BLaER1 treated with 17β-estradiol and CSF1 and Interleukin-3, amounts not matched to agents 10 nM and 100 nM (cell line): ENCODE measurements at regions not wholly inside any gene's neighbourhood (a gene's known extent, or its start where the extent isn't known, plus 50 kb on each side); places are given as distances from the start of the nearest gene placed in this dataset.
"Not testable (repeated sequence)": the region's sequence is repeated elsewhere in the genome, so short reads cannot be mapped to it uniquely, and the experiment has no call there.

Experiments
- H3K27ac ChIP-seq, 11 experiments: shearing (Covaris generic); formaldehyde crosslinking; 2 replicates each; pipeline ENCODE4 v1.8.1; 2022
- H3K27me3 ChIP-seq, 11 experiments: shearing (Covaris generic); formaldehyde crosslinking; 2 replicates each; pipeline ENCODE4 v1.8.1; 2022
- H3K36me3 ChIP-seq, 11 experiments: shearing (Covaris generic); formaldehyde crosslinking; 2 replicates each; pipeline ENCODE4 v1.8.1; 2022
- H3K4me1 ChIP-seq, 10 experiments: shearing (Covaris generic); formaldehyde crosslinking; 2 replicates each; pipeline ENCODE4 v1.8.1; 2022
- H3K4me2 ChIP-seq, 11 experiments: shearing (Covaris generic); formaldehyde crosslinking; 2 replicates each; pipeline ENCODE4 v1.8.1; 2022
- H3K4me3 ChIP-seq, 10 experiments: shearing (Covaris generic); formaldehyde crosslinking; 2 replicates each; pipeline ENCODE4 v1.8.1; 2022
- H3K9ac ChIP-seq, 11 experiments: shearing (Covaris generic); formaldehyde crosslinking; 2 replicates each; pipeline ENCODE4 v1.8.1; 2022
- H3K9me3 ChIP-seq, 11 experiments: shearing (Covaris generic); formaldehyde crosslinking; replicated peaks in 1 of 11; 2 replicates each; pipeline ENCODE4 v1.8.1; 2022
- H4K20me1 ChIP-seq, 11 experiments: shearing (Covaris generic); formaldehyde crosslinking; 2 replicates each; pipeline ENCODE4 v1.8.1; 2022
- Cebpa-rat ChIP-seq, 11 experiments: shearing (Covaris generic); IDR thresholded peaks; 2 replicates each; pipeline ENCODE4 v1.8.1; 2022

DNA sequence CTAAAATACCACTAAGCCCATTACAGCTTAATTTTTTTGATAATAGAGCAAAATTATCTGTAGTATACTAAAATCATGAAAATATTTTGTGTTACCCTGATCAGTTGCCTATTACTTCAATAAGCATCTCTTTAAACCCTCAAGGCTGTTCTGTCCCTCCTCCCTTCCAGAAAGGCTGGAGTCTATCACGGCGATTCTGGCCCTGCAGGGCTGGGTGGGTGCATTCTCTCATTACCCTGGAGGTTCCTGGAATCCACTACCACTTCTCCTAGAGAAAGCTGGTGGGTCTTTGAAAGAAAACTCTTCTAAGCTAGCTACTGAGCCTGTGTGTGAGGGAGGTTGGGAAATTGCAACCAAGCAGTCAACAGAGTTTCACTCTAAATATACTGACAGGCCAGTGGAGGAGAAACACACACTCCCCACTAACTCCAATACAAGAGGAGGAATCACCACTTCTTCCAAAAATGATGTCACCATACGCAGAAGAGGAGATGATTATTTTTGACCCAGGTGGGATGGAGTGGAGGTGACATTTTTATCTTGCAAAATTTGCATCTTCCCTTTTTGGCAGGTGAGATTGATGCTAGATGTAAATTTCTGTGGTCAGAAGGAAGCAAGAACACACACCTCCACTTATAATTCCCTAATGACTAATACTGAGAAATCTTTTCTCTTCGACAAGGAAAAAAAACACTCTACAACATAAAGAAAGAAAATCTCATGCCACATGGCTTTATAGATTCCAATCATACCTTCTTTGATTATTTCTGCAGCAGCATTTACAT lies 182.3 kb upstream of the PHACTR1 start:
- Histone ChIP-seq H3K36me3 (no peaks in the 10 kb centered on the region), H3K4me2 (no peak overlapping the region), H3K27ac (no peak overlapping the region), H3K4me3 (no peak overlapping the region), H3K27me3 (no peaks in the 10 kb centered on the region), H3K4me1 (no peaks in the 10 kb centered on the region), H4K20me1 (no peaks in the 10 kb centered on the region), H3K9ac (no peak overlapping the region), H3K9me3 (no peaks in the 10 kb centered on the region)
- TF ChIP-seq Cebpa-rat (IDR thresholded peaks at IDR 0.05) = no peak

DNA sequence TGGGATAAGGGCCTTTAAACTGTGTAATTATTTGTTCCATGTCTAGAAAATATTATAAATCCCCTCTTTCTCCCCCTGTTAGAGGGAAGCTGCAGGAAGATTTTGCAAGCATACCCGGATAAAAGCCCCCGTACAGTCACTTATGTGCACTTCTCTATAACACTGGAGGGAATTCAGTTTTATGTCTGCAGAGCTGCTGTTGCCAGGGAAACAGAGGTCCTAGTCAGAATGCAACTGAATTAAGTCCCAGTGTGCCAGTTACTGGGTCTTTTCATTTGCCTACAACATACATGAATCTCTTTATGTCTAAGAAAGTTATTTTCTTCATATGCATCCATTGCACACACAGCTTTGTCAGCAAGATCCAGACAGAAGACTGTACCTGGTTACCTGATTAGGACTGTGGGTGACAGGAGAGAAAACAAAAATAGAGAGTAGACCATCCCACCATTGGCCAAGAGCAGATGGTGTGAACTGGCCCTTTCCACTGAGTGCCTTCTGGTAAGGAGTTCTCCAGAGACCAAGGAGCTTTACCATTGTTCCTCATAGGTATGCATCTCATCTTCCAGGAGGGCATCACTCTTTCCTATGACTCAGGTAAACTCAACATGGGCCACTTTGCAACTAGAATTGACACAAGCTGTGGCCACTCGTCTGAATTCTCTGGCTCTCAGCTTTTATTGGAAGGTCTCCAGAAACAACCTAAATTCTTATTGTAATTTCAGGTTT lies 180.8 kb upstream of the PHACTR1 start:
- Histone ChIP-seq H3K9ac (no peak overlapping the region), H3K4me2 (no peak overlapping the region), H3K9me3 (no peaks in the 10 kb centered on the region), H3K4me1 (no peaks in the 10 kb centered on the region), H3K27ac (no peak overlapping the region), H3K4me3 (no peak overlapping the region), H4K20me1 (no peaks in the 10 kb centered on the region), H3K27me3 (no peaks in the 10 kb centered on the region), H3K36me3 (no peaks in the 10 kb centered on the region)
- TF ChIP-seq Cebpa-rat (IDR thresholded peaks at IDR 0.05) = no peak

DNA sequence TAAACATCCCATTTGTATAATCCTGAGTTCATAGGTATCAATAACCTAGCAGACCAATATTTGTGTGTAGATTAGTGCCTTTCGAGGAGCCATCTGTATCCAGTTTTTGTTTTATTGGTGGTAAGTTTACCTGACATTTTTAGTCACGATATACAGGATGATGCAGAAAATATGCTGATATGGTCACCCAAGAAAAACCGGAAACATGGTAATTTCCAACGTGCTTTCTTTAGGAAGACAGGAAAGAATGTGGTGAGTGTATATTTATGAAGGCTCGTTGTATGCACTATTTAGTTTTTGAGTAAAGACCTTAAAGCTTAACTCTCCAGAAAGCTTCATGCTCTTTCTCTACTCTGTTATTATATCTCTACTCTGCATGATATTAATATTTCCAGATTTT lies 180.2 kb upstream of the PHACTR1 start:
- Histone ChIP-seq H3K4me1 (no peaks in the 10 kb centered on the region), H3K27me3 (no peaks in the 10 kb centered on the region), H3K27ac (no peak overlapping the region), H3K9me3 (no peaks in the 10 kb centered on the region), H3K4me3 (no peak overlapping the region), H3K9ac (no peak overlapping the region), H3K36me3 (no peaks in the 10 kb centered on the region), H3K4me2 (no peak overlapping the region), H4K20me1 (no peaks in the 10 kb centered on the region)
- no peak for TF ChIP-seq Cebpa-rat (IDR thresholded peaks at IDR 0.05)

DNA sequence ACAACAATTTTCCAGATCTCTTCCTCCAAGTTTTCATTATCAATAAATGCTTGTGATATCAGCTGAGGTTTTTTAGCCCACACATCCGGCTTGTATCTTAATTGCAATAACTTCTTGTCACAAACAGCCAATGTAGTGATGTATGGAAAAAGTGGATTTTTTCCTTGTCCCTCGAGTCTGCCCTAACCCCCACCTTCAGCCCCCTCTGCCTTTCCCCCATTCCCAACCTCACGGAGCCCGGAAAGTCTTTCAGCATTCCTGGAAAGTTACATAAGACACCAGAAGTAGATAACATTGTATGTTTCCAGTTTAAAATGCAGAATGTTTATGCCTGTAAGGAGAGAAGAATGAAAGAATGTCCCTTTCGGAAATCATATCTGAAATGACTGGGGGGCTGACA lies 179.2 kb upstream of the PHACTR1 start:
- Histone ChIP-seq H3K9ac (no peak overlapping the region), H3K36me3 (no peaks in the 10 kb centered on the region), H3K9me3 (no peaks in the 10 kb centered on the region), H3K27ac (no peak overlapping the region), H3K27me3 (no peaks in the 10 kb centered on the region), H4K20me1 (no peaks in the 10 kb centered on the region), H3K4me1 (no peaks in the 10 kb centered on the region), H3K4me2 (no peak overlapping the region), H3K4me3 (no peak overlapping the region)
- TF ChIP-seq Cebpa-rat (IDR thresholded peaks at IDR 0.05) = no peak

DNA sequence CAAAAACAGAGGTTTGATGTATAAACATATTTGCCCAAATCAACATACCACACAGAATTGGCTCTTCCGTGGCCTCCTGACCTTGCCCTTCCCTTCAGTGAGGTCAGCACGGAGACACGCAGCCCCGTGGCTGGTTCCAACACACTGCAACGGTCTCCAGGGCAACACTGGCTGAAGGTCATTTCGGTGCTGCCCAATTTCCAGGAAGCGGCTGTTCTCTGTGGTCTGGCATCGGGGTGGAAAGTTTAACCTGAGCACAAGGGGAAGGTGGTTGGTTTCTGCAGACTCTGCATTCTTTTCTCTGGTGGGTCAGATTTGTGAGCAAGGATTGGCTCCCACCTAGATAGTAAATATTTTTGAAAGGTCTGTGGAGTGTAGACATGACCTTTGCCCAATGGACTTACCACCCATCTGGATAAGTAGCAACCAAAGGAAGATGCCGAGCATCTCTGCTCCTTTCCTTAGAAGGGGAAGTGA lies 177.6 kb upstream of the PHACTR1 start:
- H3K4me2 ChIP-seq = no peak overlapping the region
- no peak overlapping the region for H3K4me3 ChIP-seq
- H3K27ac ChIP-seq = no peak overlapping the region
- H3K36me3 ChIP-seq = no peaks in the 10 kb centered on the region
- H3K9ac ChIP-seq = no peak overlapping the region
- H3K4me1 ChIP-seq = no peaks in the 10 kb centered on the region
- no peaks in the 10 kb centered on the region for H4K20me1 ChIP-seq
- H3K9me3 ChIP-seq = peaks cover 0 to 8% (median 0%) of the 10 kb centered on the region in 11 experiments; a peak in 1 of 22 replicates
- no peak for TF ChIP-seq Cebpa-rat (IDR thresholded peaks at IDR 0.05)
- no peaks in the 10 kb centered on the region for H3K27me3 ChIP-seq

GRCh38 chr6:12542319-12543115 lies 174.1 kb upstream of the PHACTR1 start:
- not testable (repeated sequence) for H4K20me1 ChIP-seq, H3K9ac ChIP-seq, H3K36me3 ChIP-seq, H3K4me1 ChIP-seq, H3K9me3 ChIP-seq, H3K27me3 ChIP-seq, H3K27ac ChIP-seq, H3K4me2 ChIP-seq, H3K4me3 ChIP-seq

GRCh38 chr6:12543953-12544352 lies 172.6 kb upstream of the PHACTR1 start:
- no peak overlapping the region for H3K9ac ChIP-seq
- no peak overlapping the region for H3K4me3 ChIP-seq
- H3K36me3 ChIP-seq = no peaks in the 10 kb centered on the region
- no peak overlapping the region for H3K27ac ChIP-seq
- H3K27me3 ChIP-seq = no peaks in the 10 kb centered on the region
- TF ChIP-seq Cebpa-rat (IDR thresholded peaks at IDR 0.05) = no peak
- H3K9me3 ChIP-seq = peaks cover 0 to 8% (median 0%) of the 10 kb centered on the region in 11 experiments; a peak in 1 of 22 replicates
- no peak overlapping the region for H3K4me2 ChIP-seq
- H3K4me1 ChIP-seq = no peaks in the 10 kb centered on the region
- no peaks in the 10 kb centered on the region for H4K20me1 ChIP-seq

DNA sequence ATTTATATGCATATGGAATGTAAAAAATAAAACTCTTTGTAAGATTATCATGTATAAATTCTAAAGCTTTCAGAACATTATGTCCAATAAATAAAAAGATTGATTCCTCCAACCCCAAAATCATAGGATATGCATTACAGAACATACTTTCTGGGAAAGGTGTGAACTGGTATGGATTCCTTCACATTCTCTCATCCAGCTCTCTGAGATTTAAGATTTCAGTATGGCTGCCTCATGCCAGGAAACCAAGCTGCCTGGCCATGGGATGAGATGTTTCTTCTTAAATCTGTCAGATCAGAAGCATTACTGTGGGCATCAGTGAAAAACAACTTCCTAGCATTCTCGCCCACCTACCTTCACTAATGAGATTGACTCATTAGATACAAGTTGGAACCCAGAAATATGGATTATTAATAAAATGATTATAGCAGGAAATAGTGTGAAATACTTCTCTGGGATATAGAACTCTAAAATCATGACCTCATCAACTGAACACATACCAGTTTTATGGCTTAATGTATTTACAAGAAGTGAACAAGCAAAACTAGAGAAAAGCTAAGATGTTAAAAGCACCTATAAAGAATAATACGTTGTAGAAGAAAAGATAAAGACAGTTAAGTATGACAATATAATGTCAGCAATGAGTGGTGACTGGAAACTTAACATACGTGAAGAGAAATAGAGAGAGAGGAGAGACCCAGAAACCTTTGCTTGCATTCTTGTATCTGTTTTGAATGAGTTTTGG lies 171.6 kb upstream of the PHACTR1 start:
- H3K27ac ChIP-seq = no peak overlapping the region
- H3K4me3 ChIP-seq = no peak overlapping the region
- H3K36me3 ChIP-seq = no peaks in the 10 kb centered on the region
- no peaks in the 10 kb centered on the region for H4K20me1 ChIP-seq
- H3K4me1 ChIP-seq = no peaks in the 10 kb centered on the region
- H3K9ac ChIP-seq = no peak overlapping the region
- no peaks in the 10 kb centered on the region for H3K27me3 ChIP-seq
- peaks cover 0 to 8% (median 0%) of the 10 kb centered on the region in 11 experiments; a peak in 1 of 22 replicates for H3K9me3 ChIP-seq
- no peak overlapping the region for H3K4me2 ChIP-seq
- TF ChIP-seq Cebpa-rat (IDR thresholded peaks at IDR 0.05) = no peak
